Upper lobe of right lung (tissue), 1 donor: ENCODE measurements at regions not wholly inside any gene's neighbourhood (a gene's known extent, or its start where the extent isn't known, plus 50 kb on each side); places are given as distances from the start of the nearest gene placed in this dataset.

Experiments used
- ATAC-seq: fragments of 200-7000 bp; cut with Tn5 transposase; one replicate; pipeline ENCODE4 v1.9.1; 2020; ENCODE audit warnings: mild to moderate bottlenecking, moderate library complexity
- DNase-seq: peaks from one replicate; pipeline ENCODE4 v3.0.0-alpha.2; 2020
- H3K27ac ChIP-seq: fragments of 200-600 bp; one replicate; pipeline ENCODE4 v1.8.0; 2022
- H3K27me3 ChIP-seq: fragments of 200-600 bp; one replicate; pipeline ENCODE4 v1.8.0; 2022; ENCODE audit warnings: mild to moderate bottlenecking
- H3K36me3 ChIP-seq: fragments of 200-600 bp; one replicate; pipeline ENCODE4 v1.8.0; 2022
- H3K4me1 ChIP-seq: fragments of 200-600 bp; one replicate; pipeline ENCODE4 v1.8.0; 2022
- H3K4me3 ChIP-seq: fragments of 200-600 bp; one replicate; pipeline ENCODE4 v1.8.0; 2022; ENCODE audit warnings: mild to moderate bottlenecking
- H3K9me3 ChIP-seq: fragments of 200-600 bp; one replicate; pipeline ENCODE4 v1.8.0; 2022
- intact Hi-C: fragments of 100-400 bp; cut with DNase I; formaldehyde crosslinking; loops from one replicate; pipeline ENCODE4 v1.11.0; 2022
- TF ChIP-seq, protein P1 (sequence below): fragments of 200-600 bp; IDR thresholded peaks from one replicate; pipeline ENCODE4 v1.8.0; 2022; ENCODE audit warnings: antibody characterized with exemption
- donor health status: DM: no; HTN: yes; CAD: no; lungs with severe emphysema.

DNA sequence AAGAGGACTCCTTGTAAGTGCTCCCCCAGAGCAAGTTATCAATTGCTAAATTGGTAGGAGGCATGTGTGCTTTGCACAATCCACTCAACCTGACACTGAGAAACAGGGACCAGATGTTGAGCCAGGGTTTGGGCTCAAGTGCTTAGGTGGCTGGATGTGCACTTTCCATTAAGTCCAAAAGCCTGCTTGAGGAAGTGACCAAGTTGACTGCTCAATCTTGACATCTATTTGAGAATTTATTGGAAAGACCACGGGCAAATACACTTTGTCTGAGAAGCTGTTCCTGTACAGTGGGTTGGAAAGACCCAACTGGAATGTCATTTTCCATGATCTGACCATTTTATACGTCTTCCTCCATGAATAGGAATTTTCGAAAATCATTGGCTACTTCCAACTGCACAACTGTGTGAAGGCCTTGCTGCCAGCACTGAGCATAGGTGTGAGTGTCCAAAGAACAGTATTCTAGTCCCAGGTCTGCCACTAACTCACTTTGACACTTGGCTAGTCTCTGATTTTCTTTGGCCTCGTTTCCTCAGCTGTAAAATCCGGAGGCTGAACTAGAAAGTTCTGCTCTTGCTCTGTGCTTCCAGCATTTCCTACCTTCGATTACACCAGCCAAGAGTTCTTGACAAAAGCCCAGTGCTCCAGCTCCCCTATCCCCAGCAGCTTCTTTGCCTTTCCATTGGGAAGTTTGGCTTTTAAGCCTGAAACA, 186.9 kb upstream of the ECI2 start:
- Histone ChIP-seq H3K27ac (no peak overlapping the region), H3K4me1 (peaks cover 28% of the 10 kb centered on the region), H3K4me3 (no peak overlapping the region), H3K9me3 (no peaks in the 10 kb centered on the region), H3K27me3 (no peaks in the 10 kb centered on the region), H3K36me3 (no peaks in the 10 kb centered on the region)
- intact Hi-C loops: no loop called here
- TF ChIP-seq, protein P1, sequence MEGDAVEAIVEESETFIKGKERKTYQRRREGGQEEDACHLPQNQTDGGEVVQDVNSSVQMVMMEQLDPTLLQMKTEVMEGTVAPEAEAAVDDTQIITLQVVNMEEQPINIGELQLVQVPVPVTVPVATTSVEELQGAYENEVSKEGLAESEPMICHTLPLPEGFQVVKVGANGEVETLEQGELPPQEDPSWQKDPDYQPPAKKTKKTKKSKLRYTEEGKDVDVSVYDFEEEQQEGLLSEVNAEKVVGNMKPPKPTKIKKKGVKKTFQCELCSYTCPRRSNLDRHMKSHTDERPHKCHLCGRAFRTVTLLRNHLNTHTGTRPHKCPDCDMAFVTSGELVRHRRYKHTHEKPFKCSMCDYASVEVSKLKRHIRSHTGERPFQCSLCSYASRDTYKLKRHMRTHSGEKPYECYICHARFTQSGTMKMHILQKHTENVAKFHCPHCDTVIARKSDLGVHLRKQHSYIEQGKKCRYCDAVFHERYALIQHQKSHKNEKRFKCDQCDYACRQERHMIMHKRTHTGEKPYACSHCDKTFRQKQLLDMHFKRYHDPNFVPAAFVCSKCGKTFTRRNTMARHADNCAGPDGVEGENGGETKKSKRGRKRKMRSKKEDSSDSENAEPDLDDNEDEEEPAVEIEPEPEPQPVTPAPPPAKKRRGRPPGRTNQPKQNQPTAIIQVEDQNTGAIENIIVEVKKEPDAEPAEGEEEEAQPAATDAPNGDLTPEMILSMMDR: no peak
- DNase-seq (no peak), ATAC-seq (no peak)

- Histone ChIP-seq H3K27me3 (no peaks in the 10 kb centered on the region), H3K4me1 (peaks cover 31% of the 10 kb centered on the region), H3K36me3 (no peaks in the 10 kb centered on the region), H3K9me3 (no peaks in the 10 kb centered on the region), H3K4me3 (no peak overlapping the region), H3K27ac (no peak overlapping the region)
- ATAC-seq (no peak), DNase-seq (no peak)
- intact Hi-C loops: no loop called here
- TF ChIP-seq, protein P1: no peak
Observed at GRCh38 chr6:4320860-4321259, 185.5 kb upstream of the ECI2 start.

DNA sequence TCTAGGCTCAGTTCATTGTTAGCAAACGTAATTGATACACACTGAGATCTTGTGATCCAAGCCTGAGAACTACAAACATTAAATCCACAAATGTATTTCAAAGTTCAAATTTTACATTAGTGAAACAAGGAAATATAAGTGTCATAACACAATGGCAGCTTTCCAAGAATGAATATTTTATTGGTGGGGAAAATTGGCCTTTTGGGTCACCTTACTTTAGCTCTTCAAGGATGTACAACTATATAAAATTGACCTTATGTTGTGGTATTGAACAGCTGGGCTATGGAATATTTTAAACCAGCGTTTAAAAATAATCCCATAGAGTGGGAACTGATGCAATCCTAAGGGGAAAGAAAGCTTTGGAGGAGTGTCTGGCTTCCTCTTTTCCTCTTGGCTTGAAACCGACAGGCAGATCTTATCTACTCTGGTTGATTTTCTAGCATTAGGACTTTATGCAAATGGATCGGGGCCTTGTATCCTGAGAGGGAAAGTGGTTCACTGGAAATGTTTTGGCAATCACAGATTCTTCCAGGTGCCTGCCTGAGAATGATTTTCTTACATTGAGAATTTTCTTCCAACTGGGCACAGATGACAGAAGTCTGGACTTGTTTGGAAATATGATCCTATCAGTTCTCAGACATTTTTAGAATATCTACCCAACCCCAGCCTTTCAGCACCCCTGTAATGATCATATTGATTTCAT, 184.8 kb upstream of the ECI2 start:
- no peak for DNase-seq

GRCh38 chr6:4318321-4318720, 182.9 kb upstream of the ECI2 start:
- H3K4me1 ChIP-seq: peaks cover 31% of the 10 kb centered on the region
- no peak overlapping the region for H3K4me3 ChIP-seq
- no peak for ATAC-seq
- H3K27ac ChIP-seq: no peak overlapping the region
- H3K9me3 ChIP-seq: no peaks in the 10 kb centered on the region
- no peak for DNase-seq
- intact Hi-C loops: no loop called here
- TF ChIP-seq, protein P1: no peak
- H3K27me3 ChIP-seq: no peaks in the 10 kb centered on the region
- no peaks in the 10 kb centered on the region for H3K36me3 ChIP-seq

More for the DNA sequence above, 184.8 kb upstream of the ECI2 start:
- TF ChIP-seq, protein P1: no peak
- no peak overlapping the region for H3K27ac ChIP-seq
- ATAC-seq: peak; percentile 38
- H3K9me3 ChIP-seq: no peaks in the 10 kb centered on the region
- no peak overlapping the region for H3K4me3 ChIP-seq
- no peaks in the 10 kb centered on the region for H3K27me3 ChIP-seq
- no peaks in the 10 kb centered on the region for H3K36me3 ChIP-seq
- intact Hi-C loops: no loop called here
- peaks cover 31% of the 10 kb centered on the region for H3K4me1 ChIP-seq

DNA sequence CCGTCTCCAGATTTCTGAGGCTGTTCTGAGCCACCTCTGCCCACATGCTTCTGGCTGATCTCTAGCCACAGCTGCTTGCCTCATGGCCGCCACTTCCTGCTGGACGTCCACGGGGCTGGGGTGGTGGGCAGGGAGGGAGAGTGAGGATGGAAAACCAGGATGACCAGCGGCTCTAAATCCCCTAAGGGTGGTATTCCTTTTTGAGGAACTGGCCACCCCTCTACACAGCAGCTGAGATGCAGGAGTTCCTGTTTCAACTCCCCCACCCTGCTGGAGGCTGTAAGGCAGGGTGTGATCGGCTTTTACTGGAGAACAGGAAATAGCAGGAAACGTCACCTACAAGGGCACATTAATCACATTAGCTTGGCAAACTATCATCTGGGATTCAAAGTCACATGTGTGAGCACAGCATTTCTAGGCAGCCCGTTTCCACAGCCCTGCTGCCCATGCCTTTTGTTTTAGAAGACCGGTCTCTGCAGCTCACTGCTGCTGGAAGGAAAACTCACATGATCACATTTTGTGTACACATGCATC, 181.6 kb upstream of the ECI2 start:
- H3K27me3 ChIP-seq: no peaks in the 10 kb centered on the region
- H3K4me1 ChIP-seq: peaks cover 31% of the 10 kb centered on the region
- DNase-seq: peak; percentile 79
- peaks cover 8% of the 10 kb centered on the region for H3K9me3 ChIP-seq
- ATAC-seq: peak; percentile 90
- TF ChIP-seq, protein P1: no peak
- intact Hi-C loops: no loop called here
- H3K4me3 ChIP-seq: no peak overlapping the region
- H3K36me3 ChIP-seq: no peaks in the 10 kb centered on the region
- H3K27ac ChIP-seq: peak overlapping the region; percentile 75
